K562 (cell line): ENCODE measurements at regions not wholly inside any gene's neighbourhood (a gene's known extent, or its start where the extent isn't known, plus 50 kb on each side); places are given as distances from the start of the nearest gene placed in this dataset.

Source experiments
- ATAC-seq: fragments of 200-7000 bp; cut with Tn5 transposase; 3 replicates; pipeline ENCODE4 v1.9.1; 2020; ENCODE audit warnings: moderate library complexity
- BruUV-seq: library from RNA; stranded (reverse); fragments of 400-500 nt; replicated peaks from 2 replicates; lab custom pipeline; 2021; lab: Mats Ljungman, UMichigan
- CTCF ChIA-PET: fragments of 300-600 bp; formaldehyde crosslinking; extraction: SDS; loops from one replicate; lab custom pipeline; 2021; ENCODE audit warnings: low intra/inter-chr PET ratio; lab: Yijun Ruan, JAX
- POLR2A ChIA-PET: fragments of 300-600, 350-650 bp; sonication (Branson Sonifier 250); formaldehyde crosslinking; extraction: SDS; loops from one replicate; lab custom pipeline; 2021; ENCODE audit warnings: antibody characterized with exemption, inconsistent platforms; lab: Yijun Ruan, JAX
- DNase-seq, 4 experiments: peaks; one replicate each; pipeline versions ENCODE4 v3.0.0 to v3.0.0-alpha.2; 2011 to 2018; ENCODE audit warnings: low spot score in 3 of 4, mixed read lengths in 3 of 4; ENCODE audit errors: extremely low read depth in 1 of 4
- FAIRE-seq: peaks from 2 replicates; lab custom pipeline; 2011; peaks lifted over from hg19 to GRCh38; lab: Jason Lieb, UNC
- H2AFZ ChIP-seq: 2 replicates; pipeline ENCODE4 v1.6.0; 2011; ENCODE audit warnings: low read depth, low read length, control low read depth, inconsistent platforms
- H3K27ac ChIP-seq: fragments of 200-600 bp; 3 replicates; pipeline ENCODE4 v1.8.0; 2011; ENCODE audit warnings: low read depth, mild to moderate bottlenecking, control low read depth, inconsistent platforms, low read length, moderate library complexity, mixed read lengths; ENCODE audit errors: extremely low read depth
- H3K27me3 ChIP-seq, 2 experiments: fragments of 300-600 bp in 1 of 2; 2 replicates in 1 of 2; 3 replicates in 1 of 2; pipeline versions ENCODE4 v1.6.0 to v1.8.0; 2011; ENCODE audit warnings: inconsistent platforms in 2 of 2, low read length in 2 of 2, mild to moderate bottlenecking in 1 of 2, mixed read lengths in 1 of 2, moderate library complexity in 1 of 2; ENCODE audit not compliant: control insufficient read depth in 2 of 2, insufficient read depth in 2 of 2
- H3K36me3 ChIP-seq: fragments of 300-600 bp; 3 replicates; pipeline ENCODE4 v1.8.0; 2011; ENCODE audit warnings: mild to moderate bottlenecking, low read length, inconsistent platforms; ENCODE audit not compliant: control insufficient read depth, insufficient read depth
- H3K4me1 ChIP-seq, 2 experiments: fragments of 200-600 bp in 1 of 2; replicated peaks in 1 of 2; 2 replicates in 1 of 2; 3 replicates in 1 of 2; pipeline versions ENCODE4 v1.5.1 to v1.8.0; 2011; ENCODE audit warnings: inconsistent platforms in 2 of 2, low read length in 2 of 2, mild to moderate bottlenecking in 1 of 2, mixed read lengths in 1 of 2, moderate library complexity in 1 of 2; ENCODE audit not compliant: control insufficient read depth in 2 of 2, insufficient read depth in 2 of 2
- H3K4me2 ChIP-seq: 2 replicates; pipeline ENCODE4 v1.6.1; 2011; ENCODE audit warnings: low read length, control low read depth, inconsistent platforms, mixed read lengths; ENCODE audit not compliant: insufficient read depth
- H3K4me3 ChIP-seq: fragments of 200-600 bp; sonication (generic), shearing (Covaris generic); 2 replicates; pipeline ENCODE4 v1.5.1; 2016; ENCODE audit warnings: control low read depth, inconsistent platforms
- H3K79me2 ChIP-seq: fragments of 200-600 bp; 3 replicates; pipeline ENCODE4 v1.8.0; 2011; ENCODE audit warnings: low read length, inconsistent platforms; ENCODE audit not compliant: control insufficient read depth, insufficient read depth
- H3K9ac ChIP-seq, 2 experiments: 2 replicates each; pipeline versions ENCODE4 v1.6.0 to v1.6.1; 2011; ENCODE audit warnings: low read depth in 2 of 2, low read length in 2 of 2, control low read depth in 1 of 2, inconsistent platforms in 1 of 2, mild to moderate bottlenecking in 1 of 2, mixed read lengths in 1 of 2; ENCODE audit not compliant: insufficient read depth in 1 of 2
- H3K9me1 ChIP-seq: one replicate; pipeline ENCODE4 v1.6.0; 2011; ENCODE audit warnings: inconsistent platforms, mild to moderate bottlenecking, low read length, moderate library complexity; ENCODE audit not compliant: control insufficient read depth, insufficient read depth
- H3K9me3 ChIP-seq: replicated peaks from 2 replicates; pipeline ENCODE4 v1.5.1; 2011; ENCODE audit warnings: low read depth, low read length, inconsistent platforms; ENCODE audit not compliant: control insufficient read depth, insufficient read depth
- H4K20me1 ChIP-seq: replicated peaks from 2 replicates; pipeline ENCODE4 v1.6.1; 2011; ENCODE audit warnings: low read length, inconsistent platforms, mixed read lengths; ENCODE audit not compliant: control insufficient read depth, insufficient read depth
- CBX1 ChIP-seq: sonication (generic); IDR thresholded peaks from 2 replicates; pipeline ENCODE4 v1.6.1; 2016; ENCODE audit warnings: antibody characterized with exemption, low read depth, mild to moderate bottlenecking
- CXXC5 ChIP-seq: fragments of 250-450 bp; sonication (Bioruptor Pico); IDR thresholded peaks from 2 replicates; pipeline ENCODE4 v1.8.0; 2022; ENCODE audit warnings: inconsistent platforms, mild to moderate bottlenecking, moderate library complexity
- FOXK2 ChIP-seq, 2 experiments: fragments of 450-650 bp; IDR thresholded peaks in 1 of 2; conservative IDR thresholded peaks in 1 of 2; 2 replicates each; pipeline ENCODE4 v1.6.1; 2016; ENCODE audit warnings: low read depth in 2 of 2, mild to moderate bottlenecking in 1 of 2
- HDAC3 ChIP-seq: fragments of 450-650 bp; IDR thresholded peaks from 2 replicates; pipeline ENCODE4 v1.6.1; 2018; ENCODE audit warnings: borderline replicate concordance, mild to moderate bottlenecking, moderate library complexity; ENCODE audit not compliant: partially characterized antibody
- KLF13 ChIP-seq: fragments of 450-650 bp; IDR thresholded peaks from 2 replicates; pipeline ENCODE4 v1.6.1; 2016; ENCODE audit warnings: missing genetic modification characterization, low read depth, mild to moderate bottlenecking, missing compliant biosample characterization, moderate library complexity, borderline replicate concordance
- PHF21A ChIP-seq: fragments of 450-650 bp; IDR thresholded peaks from 2 replicates; pipeline ENCODE4 v1.6.1; 2017; ENCODE audit warnings: low read depth, borderline replicate concordance
- POLR2H ChIP-seq: IDR thresholded peaks from 2 replicates; pipeline ENCODE4 v1.6.1; 2016; ENCODE audit warnings: missing genetic modification characterization, low read depth, mild to moderate bottlenecking, control low read depth, missing compliant biosample characterization, moderate library complexity
- RBM25 ChIP-seq: fragments of 200-400 bp; formaldehyde crosslinking; IDR thresholded peaks from 2 replicates; pipeline ENCODE4 v1.6.1; 2018; ENCODE audit warnings: low read length, low read depth, moderate library complexity; ENCODE audit not compliant: severe bottlenecking
- RUNX1 ChIP-seq: sonication (generic); IDR thresholded peaks from 2 replicates; pipeline ENCODE4 v1.6.1; 2016; ENCODE audit warnings: antibody characterized with exemption, low read depth
- SMARCE1 ChIP-seq: fragments of 450-650 bp; IDR thresholded peaks from 2 replicates; pipeline ENCODE4 v1.7.1; 2016; ENCODE audit warnings: mild to moderate bottlenecking
- SRF ChIP-seq, 2 experiments: fragments of 250-450, 450-650 bp in 1 of 2; sonication (Bioruptor Pico) in 1 of 2; sonication (generic) in 1 of 2; formaldehyde crosslinking; IDR thresholded peaks; 2 replicates each; pipeline versions ENCODE4 v1.5.0 to v1.5.1; 2020 to 2022; ENCODE audit warnings: mild to moderate bottlenecking in 1 of 2, missing genetic modification reagents in 1 of 2
- TAF15 ChIP-seq: fragments of 200-400 bp; formaldehyde crosslinking; IDR thresholded peaks from 2 replicates; pipeline ENCODE4 v1.6.1; 2017; ENCODE audit warnings: mild to moderate bottlenecking, low read depth, low read length, moderate library complexity
- TAF9B ChIP-seq: fragments of 450-650 bp; IDR thresholded peaks from 2 replicates; pipeline ENCODE4 v1.6.1; 2018; ENCODE audit warnings: mild to moderate bottlenecking; ENCODE audit not compliant: partially characterized antibody
- ZC3H8 ChIP-seq: fragments of 450-650 bp; IDR thresholded peaks from 2 replicates; pipeline ENCODE4 v1.6.1; 2017
- WGBS: fragments of 100-300 bp; shearing (Covaris generic); methylation state at CpG from one replicate; pipeline ENCODE4 v1.1.6; 2016; ENCODE audit warnings: low coverage, mixed read lengths; ENCODE audit not compliant: insufficient coverage; ENCODE audit errors: missing lambda C conversion rate; 5-methylcytosine and 5-hydroxymethylcytosine counted together
- in situ Hi-C: fragments of 300-500 bp; cut with MboI; formaldehyde crosslinking; loops from 4 replicates; pipeline ENCODE4 v1.15.0; 2018; ENCODE audit warnings: inconsistent platforms, mixed read lengths
- intact Hi-C: fragments of 100-400 bp; cut with micrococcal nuclease; formaldehyde crosslinking; loops from 2 replicates; pipeline ENCODE4 v1.14.2; 2022
- TF ChIP-seq, protein P1 (sequence below): IDR thresholded peaks from 2 replicates; pipeline ENCODE4 v1.6.1; 2011; ENCODE audit not compliant: insufficient read length; ENCODE audit errors: extremely low read depth

DNA sequence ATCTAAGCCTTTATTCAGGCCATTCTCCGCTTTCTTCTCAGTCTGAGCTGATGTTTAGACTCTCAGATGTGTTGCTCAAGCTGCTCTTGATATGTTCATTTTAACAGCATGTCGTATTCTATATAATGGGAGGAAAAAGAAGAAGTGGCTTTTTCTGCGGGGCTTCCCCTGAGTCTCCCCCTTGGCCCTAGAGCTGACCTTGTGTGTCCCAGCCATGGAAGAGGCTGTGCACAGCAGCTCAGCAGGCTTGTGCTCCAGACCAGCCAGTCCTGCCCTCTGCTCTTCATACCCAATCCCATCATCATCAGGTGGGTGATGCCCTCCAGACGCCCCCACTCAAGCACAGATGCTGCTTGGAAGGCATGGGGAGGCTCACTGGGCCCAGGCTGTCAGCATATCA lies 155.1 kb upstream of the CELF4 start (continued):
- TF ChIP-seq SRF (CRISPR knock-in tag; IDR thresholded peaks at IDR 0.05) (no peak), TAF15 (no peak)

DNA sequence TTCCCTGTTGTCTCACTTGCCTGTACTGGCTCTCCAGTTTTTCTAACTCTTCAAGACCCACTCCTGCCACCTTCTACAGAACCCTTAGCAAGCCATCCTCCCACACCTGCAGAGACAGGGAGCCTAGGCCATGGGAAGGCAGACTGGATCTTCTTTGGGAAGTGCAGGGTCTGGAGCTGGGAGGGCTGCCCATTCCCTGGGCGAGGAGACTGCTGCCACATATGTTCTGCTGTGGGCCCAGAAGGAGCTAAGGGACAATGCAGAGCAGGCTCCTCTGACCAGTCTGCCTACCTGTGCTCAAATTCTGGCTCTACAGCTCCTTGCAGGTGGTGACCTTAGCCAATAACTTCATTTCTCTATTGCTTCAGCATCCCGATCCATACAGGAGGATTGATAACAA lies 152.1 kb upstream of the CELF4 start:
- Histone ChIP-seq H3K9me3 (no peaks in the 10 kb centered on the region), H3K4me2 (no peak overlapping the region), H4K20me1 (no peaks in the 10 kb centered on the region), H2AFZ (no peak overlapping the region), H3K79me2 (no peaks in the 10 kb centered on the region), H3K27me3 (no peaks in the 10 kb centered on the region), H3K36me3 (no peaks in the 10 kb centered on the region), H3K27ac (no peak overlapping the region), H3K4me3 (no peak overlapping the region), H3K9ac (no peak overlapping the region), H3K4me1 (no peaks in the 10 kb centered on the region), H3K9me1 (no peaks in the 10 kb centered on the region)
- DNase-seq (no peak), ATAC-seq (no peak), FAIRE-seq (no peak)
- in situ Hi-C loops (no loop called here), intact Hi-C loops (no loop called here)
- 0% methylated on average over 2 of the region's 2 CpGs for WGBS
- TF ChIP-seq RBM25 = no peak
- ChIA-PET POLR2A (interaction anchor here (0.7 kb wide), 1 partner anchor 559 kb away, joined by 3 read pairs; no protein-coding TSS in a partner anchor), CTCF (no interaction called here)
- BruUV-seq = no TSS peak

DNA sequence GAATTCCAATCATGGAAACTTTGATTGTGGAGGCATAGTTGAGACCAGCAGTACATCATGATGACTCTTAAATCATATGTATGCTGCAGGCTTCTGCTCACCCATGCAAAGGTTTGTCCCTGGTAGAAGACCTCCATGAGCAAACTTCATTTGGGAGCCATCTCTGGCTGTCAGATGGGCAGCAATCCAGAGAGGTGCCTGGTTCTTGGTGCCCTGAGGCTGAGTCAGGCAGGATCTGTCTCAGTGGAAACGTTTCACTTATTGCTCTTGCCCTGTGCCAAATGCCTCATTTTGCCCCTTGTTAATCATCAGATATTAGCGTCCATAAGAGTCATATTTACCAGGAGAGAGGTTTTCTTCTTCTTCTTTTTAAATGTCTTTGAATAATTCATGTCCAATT lies 151.5 kb upstream of the CELF4 start:
- no TSS peak for BruUV-seq
- DNase-seq (no peak), FAIRE-seq (no peak), ATAC-seq (no peak)
- Histone ChIP-seq H3K27ac (no peak overlapping the region), H3K9ac (no peak overlapping the region), H4K20me1 (no peaks in the 10 kb centered on the region), H3K79me2 (no peaks in the 10 kb centered on the region), H3K4me1 (no peaks in the 10 kb centered on the region), H3K9me1 (no peaks in the 10 kb centered on the region), H3K4me2 (no peak overlapping the region), H3K4me3 (no peak overlapping the region), H3K27me3 (no peaks in the 10 kb centered on the region), H3K9me3 (no peaks in the 10 kb centered on the region), H3K36me3 (no peaks in the 10 kb centered on the region), H2AFZ (no peak overlapping the region)
- ChIA-PET POLR2A (no interaction called here), CTCF (no interaction called here)
- intact Hi-C loops (no loop called here), in situ Hi-C loops (no loop called here)
- 5% methylated on average over 2 of the region's 2 CpGs for WGBS
- TF ChIP-seq, protein P1, sequence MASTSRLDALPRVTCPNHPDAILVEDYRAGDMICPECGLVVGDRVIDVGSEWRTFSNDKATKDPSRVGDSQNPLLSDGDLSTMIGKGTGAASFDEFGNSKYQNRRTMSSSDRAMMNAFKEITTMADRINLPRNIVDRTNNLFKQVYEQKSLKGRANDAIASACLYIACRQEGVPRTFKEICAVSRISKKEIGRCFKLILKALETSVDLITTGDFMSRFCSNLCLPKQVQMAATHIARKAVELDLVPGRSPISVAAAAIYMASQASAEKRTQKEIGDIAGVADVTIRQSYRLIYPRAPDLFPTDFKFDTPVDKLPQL = no peak
- TF ChIP-seq CBX1 (no peak), KLF13 (no peak), TAF9B (no peak), HDAC3 (no peak), RUNX1 (no peak), SMARCE1 (no peak), PHF21A (no peak), CXXC5 (CRISPR knock-in tag) (no peak), FOXK2 (conservative IDR thresholded peaks at IDR 0.05 in 1 of 2, IDR thresholded peaks at IDR 0.05 in 1 of 2; ENCODE audit: low read depth in 2 of 2) (no peak), ZC3H8 (no peak), POLR2H (tag) (no peak)
